GM19467 (cell line): ENCODE measurements at regions not wholly inside any gene's neighbourhood (a gene's known extent, or its start where the extent isn't known, plus 50 kb on each side); places are given as distances from the start of the nearest gene placed in this dataset.
"Not testable (repeated sequence)": the region's sequence is repeated elsewhere in the genome, so short reads cannot be mapped to it uniquely, and the experiment has no call there.

Source experiments
- ATAC-seq: cut with Tn5 transposase; IDR thresholded peaks from one replicate; pipeline ENCODE4 v1.9.1; 2021; ENCODE audit warnings: mild to moderate bottlenecking, moderate library complexity; ENCODE audit not compliant: unreplicated experiment

- ATAC-seq = no peak
Observed at GRCh38 chr4:64857198-64857597, 447.9 kb upstream of the TECRL start.

- ATAC-seq = no peak
Observed at GRCh38 chr4:64846417-64846816, 437.2 kb upstream of the TECRL start.

GRCh38 chr4:64829749-64830148 is 420.5 kb upstream of the TECRL start:
- no peak for ATAC-seq

- no peak for ATAC-seq
Observed at GRCh38 chr4:64824591-64824990, 415.3 kb upstream of the TECRL start.

GRCh38 chr4:64822405-64822804 is 413.2 kb upstream of the TECRL start:
- no peak for ATAC-seq

- no peak for ATAC-seq
Observed at GRCh38 chr4:64821219-64821976, 412.1 kb upstream of the TECRL start.

- ATAC-seq = no peak
Observed at GRCh38 chr4:64814616-64815015, 405.4 kb upstream of the TECRL start.

- no peak for ATAC-seq
Observed at GRCh38 chr4:64807821-64808220, 398.6 kb upstream of the TECRL start.

- ATAC-seq = no peak
Observed at GRCh38 chr4:64799751-64800150, 390.5 kb upstream of the TECRL start.

GRCh38 chr4:64798828-64799227 is 389.6 kb upstream of the TECRL start:
- not testable (repeated sequence) for ATAC-seq

GRCh38 chr4:64796581-64796980 is 387.3 kb upstream of the TECRL start:
- ATAC-seq = no peak

- no peak for ATAC-seq
Observed at GRCh38 chr4:64784125-64784524, 374.9 kb upstream of the TECRL start.

- ATAC-seq = no peak
Observed at GRCh38 chr4:64781737-64782326, 372.6 kb upstream of the TECRL start.

GRCh38 chr4:64780664-64781063 is 371.4 kb upstream of the TECRL start:
- no peak for ATAC-seq

- no peak for ATAC-seq
Observed at GRCh38 chr4:64777286-64777685, 368.0 kb upstream of the TECRL start.

- no peak for ATAC-seq
Observed at GRCh38 chr4:64776820-64777219, 367.6 kb upstream of the TECRL start.

- no peak for ATAC-seq
Observed at GRCh38 chr4:64774626-64775025, 365.4 kb upstream of the TECRL start.

GRCh38 chr4:64771149-64771548 is 361.9 kb upstream of the TECRL start:
- no peak for ATAC-seq

GRCh38 chr4:64767547-64767946 is 358.3 kb upstream of the TECRL start:
- no peak for ATAC-seq

- no peak for ATAC-seq
Observed at GRCh38 chr4:64766565-64766964, 357.3 kb upstream of the TECRL start.

GRCh38 chr4:64756016-64756415 is 346.8 kb upstream of the TECRL start:
- no peak for ATAC-seq

- no peak for ATAC-seq
Observed at GRCh38 chr4:64747919-64748715, 338.9 kb upstream of the TECRL start.
